OCI-LY1 (cell line): ENCODE measurements at regions not wholly inside any gene's neighbourhood (a gene's known extent, or its start where the extent isn't known, plus 50 kb on each side); places are given as distances from the start of the nearest gene placed in this dataset.

ENCODE experiments used
- H2AFZ ChIP-seq: fragments of 200-600 bp; sonication (generic), shearing (Covaris generic); 2 replicates; pipeline ENCODE4 v1.6.0; 2014; ENCODE audit warnings: antibody characterized with exemption, mild to moderate bottlenecking, low read length
- H3F3A ChIP-seq: fragments of 200-600 bp; sonication (generic), shearing (Covaris generic); 2 replicates; pipeline ENCODE4 v1.6.0; 2014; ENCODE audit warnings: mild to moderate bottlenecking, antibody characterized with exemption, low read length, moderate library complexity; ENCODE audit not compliant: insufficient read depth
- H3K27ac ChIP-seq: fragments of 200-600 bp; sonication (generic); 2 replicates; pipeline ENCODE4 v1.5.1; 2014; ENCODE audit warnings: low read length, mixed run types, mild to moderate bottlenecking, low read depth; ENCODE audit not compliant: poor library complexity, severe bottlenecking
- H3K27me3 ChIP-seq: fragments of 200-600 bp; sonication (generic); 2 replicates; pipeline ENCODE4 v1.6.0; 2014; ENCODE audit warnings: antibody characterized with exemption, mild to moderate bottlenecking, low read length, moderate library complexity; ENCODE audit not compliant: insufficient read depth
- H3K36me3 ChIP-seq: fragments of 200-600 bp; sonication (generic); 2 replicates; pipeline ENCODE4 v1.6.1; 2014; ENCODE audit warnings: mild to moderate bottlenecking, antibody characterized with exemption, low read length, moderate library complexity, mixed read lengths; ENCODE audit not compliant: insufficient read depth
- H3K4me1 ChIP-seq: fragments of 200-600 bp; sonication (generic); 2 replicates; pipeline ENCODE4 v1.5.1; 2014; ENCODE audit warnings: mild to moderate bottlenecking, low read length, moderate library complexity; ENCODE audit not compliant: insufficient read depth, severe bottlenecking
- H3K4me2 ChIP-seq: fragments of 200-600 bp; sonication (generic), shearing (Covaris generic); 2 replicates; pipeline ENCODE4 v1.6.1; 2014; ENCODE audit warnings: low read length
- H3K4me3 ChIP-seq: fragments of 200-600 bp; sonication (generic); 2 replicates; pipeline ENCODE4 v1.5.1; 2014; ENCODE audit warnings: low read length, low read depth, mild to moderate bottlenecking, mixed read lengths; ENCODE audit not compliant: poor library complexity, severe bottlenecking
- H3K79me2 ChIP-seq: fragments of 200-600 bp; shearing (Covaris generic); 2 replicates; pipeline ENCODE4 v1.6.1; 2016; ENCODE audit warnings: mixed run types, low read length, mixed read lengths; ENCODE audit not compliant: insufficient read depth
- H3K9ac ChIP-seq: fragments of 200-600 bp; sonication (generic), shearing (Covaris generic); 2 replicates; pipeline ENCODE4 v1.6.1; 2014; ENCODE audit warnings: mild to moderate bottlenecking, low read length, mixed read lengths
- H3K9me2 ChIP-seq: fragments of 200-600 bp; sonication (generic), shearing (Covaris generic); 2 replicates; pipeline ENCODE4 v1.6.1; 2014; ENCODE audit warnings: low read depth, mild to moderate bottlenecking, low read length, mixed read lengths
- H3K9me3 ChIP-seq: fragments of 200-600 bp; shearing (Covaris generic); 2 replicates; pipeline ENCODE4 v1.6.1; 2014; ENCODE audit warnings: low read length, mixed read lengths
- H4K20me1 ChIP-seq: fragments of 200-600 bp; sonication (generic), shearing (Covaris generic); 2 replicates; pipeline ENCODE4 v1.6.0; 2016; ENCODE audit warnings: mild to moderate bottlenecking, low read length; ENCODE audit not compliant: insufficient read depth
- CTCF ChIP-seq: fragments of 200-600 bp; sonication (generic), shearing (Covaris generic); IDR thresholded peaks from 2 replicates; pipeline ENCODE4 v1.5.1; 2017; ENCODE audit warnings: mild to moderate bottlenecking, antibody characterized with exemption, low read length, moderate library complexity, mixed read lengths
- EZH2 ChIP-seq: fragments of 200-600 bp; sonication (generic), shearing (Covaris generic); IDR thresholded peaks from 2 replicates; pipeline ENCODE4 v1.8.0; 2017; ENCODE audit warnings: borderline replicate concordance, mixed run types, mild to moderate bottlenecking, antibody characterized with exemption, low read length, moderate library complexity, mixed read lengths

GRCh38 chrX:42946544-42947194 is 168.7 kb upstream of the PPP1R2C start:
- H2AFZ ChIP-seq = no peak overlapping the region; the same call in 1 of the 2 replicates
- H3K36me3 ChIP-seq = peaks cover 13% of the 10 kb centered on the region; the same call in 1 of the 2 replicates
- H3F3A ChIP-seq = no peaks in the 10 kb centered on the region
- no peaks in the 10 kb centered on the region for H3K79me2 ChIP-seq
- H3K4me2 ChIP-seq = no peak overlapping the region
- no peaks in the 10 kb centered on the region for H3K9me2 ChIP-seq
- peak overlapping the region; percentile 99 for H3K27ac ChIP-seq
- H3K9ac ChIP-seq = peak overlapping the region; percentile 90
- no peaks in the 10 kb centered on the region for H4K20me1 ChIP-seq
- peaks cover 77% of the 10 kb centered on the region for H3K4me1 ChIP-seq
- no peaks in the 10 kb centered on the region for H3K9me3 ChIP-seq
- no peaks in the 10 kb centered on the region for H3K27me3 ChIP-seq
- TF ChIP-seq CTCF = no peak
- TF ChIP-seq EZH2 = no peak
- H3K4me3 ChIP-seq = no peak overlapping the region

GRCh38 chrX:42948723-42949657 is 171.0 kb upstream of the PPP1R2C start:
- H3K27ac ChIP-seq = peak overlapping the region; percentile 31
- H3F3A ChIP-seq = no peaks in the 10 kb centered on the region
- peaks cover 58% of the 10 kb centered on the region for H3K4me1 ChIP-seq
- TF ChIP-seq CTCF = no peak
- no peak for TF ChIP-seq EZH2
- 0 out of 2 replicates have a peak, but pooled peaks cover 3% of the 10 kb centered on the region for H3K9me3 ChIP-seq
- no peak overlapping the region for H3K4me2 ChIP-seq
- H3K4me3 ChIP-seq = no peak overlapping the region
- H3K9me2 ChIP-seq = no peaks in the 10 kb centered on the region
- no peak overlapping the region for H3K9ac ChIP-seq
- peaks cover 13% of the 10 kb centered on the region; the same call in 1 of the 2 replicates for H3K36me3 ChIP-seq
- no peaks in the 10 kb centered on the region for H4K20me1 ChIP-seq
- no peaks in the 10 kb centered on the region for H3K79me2 ChIP-seq
- H3K27me3 ChIP-seq = no peaks in the 10 kb centered on the region
- H2AFZ ChIP-seq = no peak overlapping the region

GRCh38 chrX:42951747-42952146 is 173.8 kb upstream of the PPP1R2C start:
- H3K9me3 ChIP-seq = 0 out of 2 replicates have a peak, but pooled peaks cover 3% of the 10 kb centered on the region
- no peaks in the 10 kb centered on the region for H3K9me2 ChIP-seq
- H3K27ac ChIP-seq = peak overlapping the region; percentile 56
- no peak overlapping the region for H3K4me3 ChIP-seq
- no peak overlapping the region for H3K4me2 ChIP-seq
- no peaks in the 10 kb centered on the region for H4K20me1 ChIP-seq
- H3K79me2 ChIP-seq = no peaks in the 10 kb centered on the region
- H3K9ac ChIP-seq = no peak overlapping the region
- TF ChIP-seq EZH2 (no peak), CTCF (no peak)
- no peaks in the 10 kb centered on the region for H3F3A ChIP-seq
- peaks cover 54% of the 10 kb centered on the region for H3K4me1 ChIP-seq
- H3K36me3 ChIP-seq = peaks cover 13% of the 10 kb centered on the region; the same call in 1 of the 2 replicates
- H3K27me3 ChIP-seq = no peaks in the 10 kb centered on the region
- H2AFZ ChIP-seq = no peak overlapping the region
